ENCODE measurements at regions not wholly inside any gene's neighbourhood (a gene's known extent, or its start where the extent isn't known, plus 50 kb on each side); places are given as distances from the start of the nearest gene placed in this dataset.
A peak's percentile ranks its signal among the peaks of the same experiment; 100 is the strongest.
"Not testable (repeated sequence)": the region's sequence is repeated elsewhere in the genome, so short reads cannot be mapped to it uniquely, and the experiment has no call there.

DNA sequence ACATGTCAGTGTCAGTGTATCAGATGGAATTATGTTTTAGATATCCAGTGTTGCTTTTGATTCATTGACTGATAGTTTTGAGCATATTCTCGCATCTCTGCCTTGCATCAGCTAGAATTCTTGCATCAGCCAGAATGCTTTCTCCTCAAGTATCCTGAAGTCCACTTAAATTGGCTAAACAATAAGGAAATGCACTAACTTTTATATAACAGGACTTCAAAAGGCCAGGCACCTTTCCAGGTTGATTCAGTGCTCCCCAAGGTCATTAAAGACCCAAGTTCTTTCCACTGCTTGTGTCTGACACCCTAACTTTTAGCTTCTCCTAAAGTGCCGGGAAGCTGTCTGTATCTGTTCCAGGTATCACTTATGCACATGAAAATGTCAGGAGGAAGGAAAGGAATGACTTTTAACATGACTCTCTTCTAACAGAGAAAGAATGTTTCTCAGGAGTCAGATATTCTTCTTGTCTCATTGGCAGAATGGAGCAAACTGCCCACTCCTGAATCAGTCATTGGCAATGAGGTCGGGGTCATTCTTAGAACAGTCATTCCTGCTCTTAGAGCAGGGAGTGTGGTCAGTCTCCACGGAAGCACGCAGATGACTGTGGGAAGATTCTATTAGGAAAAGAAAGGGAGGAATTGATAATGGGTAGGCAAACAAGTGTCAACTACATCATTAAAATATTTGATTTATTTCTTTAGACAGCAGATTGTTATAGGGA is 92.9 kb upstream of the TLL1 start:
- DNase-seq (ENCODE audit: low read depth) = no peak

GRCh38 chr4:165780735-165781134 is 92.3 kb upstream of the TLL1 start:
- no peak for DNase-seq (ENCODE audit: low read depth)

GRCh38 chr4:165782623-165783022 is 90.4 kb upstream of the TLL1 start:
- DNase-seq (ENCODE audit: low read depth) = no peak

DNA sequence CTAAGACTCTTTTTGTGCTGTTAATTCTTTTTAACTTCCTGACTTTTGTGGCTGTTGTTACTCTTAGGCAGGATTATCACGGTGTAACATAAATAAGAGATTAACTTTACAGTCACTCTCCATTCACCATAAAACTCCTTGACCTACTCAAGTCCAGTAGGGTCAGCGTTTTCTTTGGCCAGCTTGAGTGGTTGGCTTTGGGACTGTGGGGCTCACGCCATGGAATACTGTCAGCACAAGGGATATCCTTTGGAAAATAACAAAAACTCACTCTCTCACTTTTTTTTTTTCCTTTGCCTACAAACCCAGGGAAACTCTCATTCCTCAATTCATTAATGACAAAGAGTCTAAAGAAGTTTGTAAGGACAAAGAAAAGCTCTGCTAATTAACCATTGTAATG is 89.4 kb upstream of the TLL1 start:
- no peak for DNase-seq (ENCODE audit: low read depth)

DNA sequence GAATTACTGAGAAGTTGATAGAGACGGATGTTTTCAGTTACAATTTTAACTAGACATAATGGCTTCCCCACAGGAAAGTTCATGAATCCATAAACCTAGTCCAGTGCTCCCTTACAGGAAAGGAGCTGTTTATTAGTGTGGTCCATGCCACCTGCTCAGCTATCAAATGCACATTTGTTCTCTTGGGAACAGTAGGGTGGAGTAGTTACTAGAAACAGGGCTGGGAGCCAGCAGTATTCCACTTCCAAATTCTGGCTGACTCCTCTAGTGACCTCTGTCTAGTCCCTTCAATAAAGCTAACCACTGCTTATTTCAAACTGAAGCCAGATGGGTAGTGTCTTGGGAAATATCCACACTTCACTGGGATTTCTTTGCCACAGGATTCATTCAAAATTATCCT is 88.4 kb upstream of the TLL1 start:
- no peak for DNase-seq (ENCODE audit: low read depth)

- no peak for DNase-seq (ENCODE audit: low read depth)
These were observed 87.7 kb upstream of the TLL1 start for GRCh38 chr4:165785337-165785736.

- peak; percentile 0 for DNase-seq (ENCODE audit: low read depth)
These were observed 85.3 kb upstream of the TLL1 start for GRCh38 chr4:165787516-165788274.

DNA sequence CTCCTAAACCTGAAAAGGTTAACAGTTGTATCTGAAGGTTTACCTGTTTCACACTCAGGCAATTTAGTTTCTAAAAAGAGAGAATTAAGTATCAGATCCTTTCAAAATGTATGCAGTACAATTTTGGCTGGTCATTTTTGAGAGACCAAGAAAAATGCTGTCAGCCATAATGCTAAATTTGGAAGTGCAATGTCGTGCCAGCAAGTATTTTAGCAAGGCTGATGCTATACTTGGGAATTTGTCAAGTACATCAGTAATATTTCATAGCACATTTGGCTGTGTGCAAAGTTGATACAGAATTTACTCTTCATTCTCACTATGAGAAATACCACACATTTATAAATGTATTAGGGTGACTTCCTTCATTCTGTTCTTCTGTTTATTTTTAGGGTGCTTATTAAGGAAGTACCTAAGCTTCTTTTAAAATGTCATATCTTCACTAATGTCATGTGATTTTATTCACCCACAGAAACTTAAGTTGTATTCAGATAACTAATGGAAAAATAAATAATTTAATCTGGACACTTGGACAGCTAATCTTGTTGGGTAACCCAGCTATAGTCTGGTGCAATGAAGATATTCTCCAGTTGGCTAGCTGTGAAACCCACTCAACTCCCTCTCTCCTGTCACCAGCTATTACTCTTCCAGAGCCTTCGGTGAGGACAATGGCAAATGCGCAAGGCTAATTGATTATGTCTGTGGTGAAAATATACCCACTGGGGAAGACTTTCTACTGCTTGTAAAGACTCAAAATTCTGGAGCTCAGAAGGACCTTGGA is 84.2 kb upstream of the TLL1 start:
- DNase-seq (ENCODE audit: low read depth) = no peak

DNA sequence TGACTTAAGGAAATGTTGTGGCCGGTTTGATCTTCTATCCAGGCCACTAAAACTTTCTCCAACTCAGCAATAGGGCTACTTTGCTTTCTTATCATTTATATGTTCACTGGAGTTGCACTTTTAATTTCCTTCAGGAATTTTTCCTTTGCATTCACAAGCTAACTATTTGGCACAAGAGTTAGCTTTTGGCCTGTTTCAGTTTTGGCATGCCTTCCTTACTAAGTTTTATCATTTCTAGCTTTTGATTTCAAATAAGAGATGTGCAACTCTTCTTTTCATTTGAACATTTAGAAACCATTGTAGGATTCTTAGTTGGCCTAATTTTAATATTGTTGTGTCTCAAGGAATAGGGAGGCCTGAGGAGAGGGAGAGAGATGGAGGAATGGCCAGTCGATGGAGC is 79.8 kb upstream of the TLL1 start:
- no peak for DNase-seq (ENCODE audit: low read depth)

DNA sequence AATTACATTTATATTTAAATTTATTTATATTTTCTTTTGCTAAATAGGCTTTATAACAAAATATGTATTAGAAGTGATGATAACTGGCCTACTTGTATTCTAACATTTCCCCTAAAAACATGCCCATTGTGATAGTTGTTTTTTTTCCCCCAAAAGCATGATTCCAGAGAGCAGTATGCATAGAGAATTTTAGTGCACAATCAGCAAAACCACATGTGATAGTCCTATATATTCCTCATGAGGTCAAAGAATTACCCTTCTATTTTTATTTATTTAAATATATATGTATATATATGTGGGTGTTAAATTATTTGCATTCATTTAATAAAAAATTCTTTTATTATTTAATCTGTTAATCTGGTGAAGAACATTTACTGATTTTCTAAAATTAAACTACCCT is 78.2 kb upstream of the TLL1 start:
- DNase-seq (ENCODE audit: low read depth) = no peak

DNA sequence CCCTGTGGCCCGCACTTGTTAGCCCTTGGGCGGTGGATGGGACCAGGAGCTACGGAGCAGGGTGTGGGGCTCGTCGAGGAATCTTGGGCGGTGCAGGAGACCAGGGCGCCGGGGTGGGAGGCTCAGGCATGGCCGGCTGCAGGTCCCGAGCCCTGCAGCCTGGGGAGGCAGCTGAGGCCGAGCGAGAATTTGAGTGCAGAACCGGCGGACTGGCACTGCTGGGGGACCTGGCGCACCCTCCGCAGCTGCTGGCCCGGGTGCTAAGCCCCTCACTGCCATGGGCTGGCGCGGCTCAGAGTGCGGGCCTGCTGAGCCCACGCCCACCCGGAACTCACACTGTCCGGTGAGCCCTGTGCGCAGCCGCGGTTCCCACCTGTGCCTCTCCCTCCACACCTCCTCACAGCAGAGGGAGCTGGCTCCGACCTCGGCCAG is 73.6 kb upstream of the TLL1 start:
- DNase-seq (ENCODE audit: low read depth) = no peak

GRCh38 chr4:165802452-165802851 is 70.6 kb upstream of the TLL1 start:
- DNase-seq (ENCODE audit: low read depth) = no peak

- no peak for DNase-seq (ENCODE audit: low read depth)
These were observed 70.0 kb upstream of the TLL1 start for GRCh38 chr4:165803005-165803404.

DNA sequence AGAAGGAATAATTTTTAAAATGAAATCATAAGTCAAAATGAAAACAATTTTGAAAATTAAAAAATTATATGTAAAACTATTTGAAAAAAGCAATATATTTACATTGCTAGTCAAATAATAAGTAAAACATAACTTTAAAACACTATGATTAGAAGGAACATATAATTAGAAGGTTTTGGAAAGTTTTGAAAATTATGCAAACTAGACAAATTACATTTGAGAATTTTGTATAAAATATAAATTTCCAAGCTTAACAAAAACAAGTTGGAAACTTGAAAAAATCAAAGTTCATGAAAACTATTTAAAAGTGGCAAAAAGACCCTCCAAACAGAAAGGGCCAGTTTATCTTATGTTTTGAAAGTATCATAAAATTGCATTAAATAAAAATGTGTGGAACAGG is 67.6 kb upstream of the TLL1 start:
- DNase-seq (ENCODE audit: low read depth) = no peak

DNA sequence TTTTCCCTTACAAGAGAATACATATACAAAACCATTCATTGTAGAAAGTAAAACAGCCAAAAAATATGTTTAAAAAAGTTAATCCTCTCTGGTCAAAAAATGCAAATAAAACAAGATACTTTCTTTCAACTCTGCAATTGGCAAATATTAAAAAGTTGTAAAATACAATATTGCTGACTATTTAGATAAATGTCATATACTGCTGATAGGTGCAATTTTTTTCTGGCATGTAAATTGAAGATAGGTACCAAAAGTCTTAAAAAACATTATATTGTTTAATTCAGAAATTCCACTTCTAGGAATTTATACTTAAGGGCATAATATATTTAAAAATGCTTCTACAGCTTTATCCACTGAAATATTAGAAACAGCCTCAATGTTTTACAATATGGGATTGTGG is 66.4 kb upstream of the TLL1 start:
- no peak for DNase-seq (ENCODE audit: low read depth)

GRCh38 chr4:165810726-165811125 is 62.3 kb upstream of the TLL1 start:
- DNase-seq (ENCODE audit: low read depth) = peak; percentile 14

DNA sequence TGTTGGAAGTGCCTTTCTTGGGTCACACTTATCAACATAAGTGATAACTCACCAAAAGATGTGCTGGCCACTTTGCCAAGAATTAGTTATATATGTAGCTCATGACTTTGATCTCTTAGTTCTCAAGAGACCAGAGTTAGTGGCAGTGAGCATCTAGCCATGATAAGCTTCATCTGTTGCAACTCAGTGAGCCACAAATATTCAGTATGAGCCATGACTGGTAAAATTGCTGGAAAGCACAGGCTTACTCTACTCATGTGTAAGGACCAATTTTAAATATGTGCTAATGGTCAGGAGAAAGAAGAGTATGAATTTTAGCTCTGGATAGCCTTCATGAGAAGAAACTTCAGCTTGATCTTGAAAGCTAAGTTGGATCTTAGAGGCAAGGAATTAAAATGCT is 59.4 kb upstream of the TLL1 start:
- DNase-seq (ENCODE audit: low read depth) = no peak

- DNase-seq (ENCODE audit: low read depth) = peak; percentile 0
These were observed 58.6 kb upstream of the TLL1 start for GRCh38 chr4:165814256-165815020.

GRCh38 chr4:165819126-165819525 is 53.9 kb upstream of the TLL1 start:
- DNase-seq (ENCODE audit: low read depth) = not testable (repeated sequence)
